ENCODE measurements at regions not wholly inside any gene's neighbourhood (a gene's known extent, or its start where the extent isn't known, plus 50 kb on each side); places are given as distances from the start of the nearest gene placed in this dataset.
"Not testable (repeated sequence)": the region's sequence is repeated elsewhere in the genome, so short reads cannot be mapped to it uniquely, and the experiment has no call there.

- TF ChIP-seq, protein P1, sequence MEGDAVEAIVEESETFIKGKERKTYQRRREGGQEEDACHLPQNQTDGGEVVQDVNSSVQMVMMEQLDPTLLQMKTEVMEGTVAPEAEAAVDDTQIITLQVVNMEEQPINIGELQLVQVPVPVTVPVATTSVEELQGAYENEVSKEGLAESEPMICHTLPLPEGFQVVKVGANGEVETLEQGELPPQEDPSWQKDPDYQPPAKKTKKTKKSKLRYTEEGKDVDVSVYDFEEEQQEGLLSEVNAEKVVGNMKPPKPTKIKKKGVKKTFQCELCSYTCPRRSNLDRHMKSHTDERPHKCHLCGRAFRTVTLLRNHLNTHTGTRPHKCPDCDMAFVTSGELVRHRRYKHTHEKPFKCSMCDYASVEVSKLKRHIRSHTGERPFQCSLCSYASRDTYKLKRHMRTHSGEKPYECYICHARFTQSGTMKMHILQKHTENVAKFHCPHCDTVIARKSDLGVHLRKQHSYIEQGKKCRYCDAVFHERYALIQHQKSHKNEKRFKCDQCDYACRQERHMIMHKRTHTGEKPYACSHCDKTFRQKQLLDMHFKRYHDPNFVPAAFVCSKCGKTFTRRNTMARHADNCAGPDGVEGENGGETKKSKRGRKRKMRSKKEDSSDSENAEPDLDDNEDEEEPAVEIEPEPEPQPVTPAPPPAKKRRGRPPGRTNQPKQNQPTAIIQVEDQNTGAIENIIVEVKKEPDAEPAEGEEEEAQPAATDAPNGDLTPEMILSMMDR (IDR thresholded peaks at IDR 0.05; ENCODE audit: low read depth, low read length) = no peak
- DNase-seq (ENCODE audit: low read depth in 2 of 2) = no peak
- H3K4me3 ChIP-seq (replicated peaks in 1 of 2; ENCODE audit: low read depth in 2 of 2, low read length in 2 of 2) = no peak overlapping the region
Observed at GRCh38 chrX:94288972-94289371, 615.0 kb downstream of the FAM133A start.

DNA sequence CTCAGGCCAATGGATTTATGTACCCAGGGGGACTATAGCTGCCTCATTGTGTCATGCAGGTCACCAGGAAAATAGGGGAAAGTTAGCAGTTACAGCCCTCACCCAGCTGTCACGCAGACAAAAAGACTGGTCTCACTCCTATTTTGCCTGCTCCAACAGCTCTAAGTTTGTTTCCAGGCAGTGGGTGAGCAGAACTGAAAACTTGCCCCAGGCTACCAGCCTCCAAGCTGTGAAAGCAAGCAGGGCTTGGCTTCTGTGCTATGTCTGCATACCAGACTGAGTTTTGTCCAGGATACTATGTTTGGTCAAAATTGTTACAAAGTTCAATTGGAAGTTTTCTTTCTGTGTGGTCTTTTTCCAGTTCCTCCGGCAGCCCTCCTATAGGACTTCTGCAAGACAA, 628.4 kb downstream of the FAM133A start:
- H3K4me3 ChIP-seq (replicated peaks in 1 of 2; ENCODE audit: low read depth in 2 of 2, low read length in 2 of 2) = no peak overlapping the region
- TF ChIP-seq, protein P1 (IDR thresholded peaks at IDR 0.05; ENCODE audit: low read depth, low read length) = no peak
- no peak for DNase-seq (ENCODE audit: low read depth in 2 of 2)

GRCh38 chrX:94329182-94329581, 655.2 kb downstream of the FAM133A start:
- no peak overlapping the region for H3K4me3 ChIP-seq (replicated peaks in 1 of 2; ENCODE audit: low read depth in 2 of 2, low read length in 2 of 2)
- DNase-seq (ENCODE audit: low read depth in 2 of 2) = no peak
- TF ChIP-seq, protein P1 (IDR thresholded peaks at IDR 0.05; ENCODE audit: low read depth, low read length) = no peak

DNA sequence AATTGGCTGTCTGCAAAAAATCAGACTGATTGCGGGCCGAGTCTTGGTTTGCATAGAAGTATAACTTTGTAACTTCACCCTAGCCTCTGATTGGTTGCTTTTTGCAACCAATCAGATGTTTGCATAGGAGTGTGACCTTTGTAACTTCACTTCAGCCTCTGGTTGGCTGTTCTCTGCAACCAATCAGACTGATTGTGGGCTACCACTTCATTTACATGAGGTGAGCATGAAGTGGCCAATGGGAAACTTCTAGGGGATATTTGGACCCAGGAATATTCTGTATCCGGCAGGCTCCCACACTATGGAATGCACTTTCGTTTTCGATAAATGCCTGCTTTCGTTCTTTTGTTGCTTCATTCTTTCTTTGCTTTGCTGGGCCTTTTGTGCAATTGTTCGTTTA, 667.7 kb downstream of the FAM133A start:
- not testable (repeated sequence) for DNase-seq (ENCODE audit: low read depth in 2 of 2); H3K4me3 ChIP-seq (replicated peaks in 1 of 2; ENCODE audit: low read depth in 2 of 2, low read length in 2 of 2)

DNA sequence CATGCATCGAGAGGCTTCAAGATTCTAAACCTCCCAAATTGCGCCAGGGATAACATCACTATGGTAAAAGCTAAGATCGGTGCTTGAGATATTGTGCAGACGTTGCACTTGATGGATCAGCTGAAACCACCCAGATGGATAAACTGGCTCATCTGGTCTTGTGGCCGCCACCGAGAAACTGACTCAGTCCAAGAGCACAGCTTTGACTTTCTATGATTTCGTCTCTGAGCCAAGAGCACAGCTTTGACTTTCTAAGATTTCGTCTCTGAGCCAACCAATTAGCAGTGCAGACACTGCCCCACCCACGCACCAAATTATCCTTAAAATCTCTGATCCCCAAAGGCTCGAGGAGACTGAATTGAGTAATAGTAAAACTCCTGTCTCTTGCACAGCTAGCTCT, 687.2 kb downstream of the FAM133A start:
- TF ChIP-seq, protein P1 (IDR thresholded peaks at IDR 0.05; ENCODE audit: low read depth, low read length) = no peak
- H3K4me3 ChIP-seq (replicated peaks in 1 of 2; ENCODE audit: low read depth in 2 of 2, low read length in 2 of 2) = no peak overlapping the region
- no peak for DNase-seq (ENCODE audit: low read depth in 2 of 2)

- DNase-seq (ENCODE audit: low read depth in 2 of 2) = no peak
- H3K4me3 ChIP-seq (replicated peaks in 1 of 2; ENCODE audit: low read depth in 2 of 2, low read length in 2 of 2) = no peak overlapping the region
- TF ChIP-seq, protein P1 (IDR thresholded peaks at IDR 0.05; ENCODE audit: low read depth, low read length) = no peak
Observed at GRCh38 chrX:94365736-94366135, 691.7 kb downstream of the FAM133A start.

- no peak overlapping the region for H3K4me3 ChIP-seq (replicated peaks in 1 of 2; ENCODE audit: low read depth in 2 of 2, low read length in 2 of 2)
- DNase-seq (ENCODE audit: low read depth in 2 of 2) = no peak
- TF ChIP-seq, protein P1 (IDR thresholded peaks at IDR 0.05; ENCODE audit: low read depth, low read length) = no peak
Observed at GRCh38 chrX:94366616-94367015, 692.6 kb downstream of the FAM133A start.

All from cardiac fibroblast (primary cell).